H1 (cell line): ENCODE measurements at regions not wholly inside any gene's neighbourhood (a gene's known extent, or its start where the extent isn't known, plus 50 kb on each side); places are given as distances from the start of the nearest gene placed in this dataset.

Source experiments
- CTCF ChIA-PET: fragments of 300-600 bp; sonication (Branson Sonifier 250); formaldehyde crosslinking; loops from one replicate; lab custom pipeline; 2021; ENCODE audit not compliant: partially characterized antibody; lab: Charles Lee
- POLR2A ChIA-PET: fragments of 300-600 bp; sonication (Branson Sonifier 250); formaldehyde crosslinking; loops from one replicate; lab custom pipeline; 2021; ENCODE audit warnings: inconsistent platforms; ENCODE audit not compliant: partially characterized antibody; lab: Charles Lee
- DNase-seq, 2 experiments: peaks; one replicate each; pipeline versions ENCODE4 v3.0.0 to v3.0.0-alpha.2; 2010 to 2022; ENCODE audit warnings: low spot score in 2 of 2, low read depth in 1 of 2, mixed read lengths in 1 of 2
- FAIRE-seq: peaks from 2 replicates; lab custom pipeline; 2011; peaks lifted over from hg19 to GRCh38; lab: Jason Lieb, UNC
- H2AFZ ChIP-seq: 2 replicates; pipeline ENCODE4 v1.8.1; 2012; ENCODE audit warnings: low read length, inconsistent platforms
- H2AK5ac ChIP-seq: 2 replicates; pipeline ENCODE4 v1.6.1; 2013; ENCODE audit warnings: low read depth, low read length
- H2BK120ac ChIP-seq: replicated peaks from 2 replicates; pipeline ENCODE3; 2013; ENCODE audit warnings: low read depth, low read length, inconsistent platforms
- H2BK12ac ChIP-seq: 2 replicates; pipeline ENCODE4 v1.6.1; 2013; ENCODE audit warnings: low read depth, low read length
- H2BK15ac ChIP-seq: 2 replicates; pipeline ENCODE4 v1.6.1; 2013; ENCODE audit warnings: low read length
- H2BK20ac ChIP-seq: 2 replicates; pipeline ENCODE4 v1.6.1; 2013; ENCODE audit warnings: low read length
- H2BK5ac ChIP-seq: 2 replicates; pipeline ENCODE4 v1.6.1; 2013; ENCODE audit warnings: low read depth, low read length
- H3K14ac ChIP-seq: 2 replicates; pipeline ENCODE4 v1.6.1; 2013; ENCODE audit warnings: inconsistent platforms; ENCODE audit not compliant: insufficient read length
- H3K18ac ChIP-seq: 2 replicates; pipeline ENCODE4 v1.6.1; 2013; ENCODE audit warnings: low read length; ENCODE audit errors: extremely low read depth
- H3K23ac ChIP-seq: 2 replicates; pipeline ENCODE4 v1.6.1; 2013; ENCODE audit warnings: inconsistent platforms; ENCODE audit not compliant: insufficient read length
- H3K23me2 ChIP-seq: 2 replicates; pipeline ENCODE4 v1.6.1; 2013; ENCODE audit warnings: low read depth, low read length
- H3K27ac ChIP-seq: 2 replicates; pipeline ENCODE4 v1.6.1; 2011; ENCODE audit warnings: low read depth, low read length, inconsistent platforms
- H3K27me3 ChIP-seq, 4 experiments: replicated peaks in 1 of 4; 1 replicate in 1 of 4; 2 replicates in 3 of 4; pipeline versions ENCODE4 v1.6.1 to v1.8.1; 2011 to 2013; ENCODE audit warnings: low read length in 3 of 4, mild to moderate bottlenecking in 3 of 4, inconsistent platforms in 2 of 4, mixed read lengths in 2 of 4, moderate library complexity in 1 of 4; ENCODE audit not compliant: control insufficient read depth in 3 of 4, insufficient read depth in 3 of 4; ENCODE audit errors: extremely low read depth in 1 of 4
- H3K36me3 ChIP-seq, 4 experiments: 2 replicates each; pipeline versions ENCODE4 v1.6.1 to v1.8.1; 2011 to 2013; ENCODE audit warnings: mild to moderate bottlenecking in 4 of 4, low read length in 3 of 4, moderate library complexity in 2 of 4, control low read depth in 1 of 4, inconsistent platforms in 1 of 4; ENCODE audit not compliant: insufficient read depth in 4 of 4, control insufficient read depth in 2 of 4
- H3K4ac ChIP-seq: replicated peaks from 2 replicates; pipeline ENCODE3; 2013; ENCODE audit warnings: low read length, low read depth, mixed read lengths, inconsistent platforms; ENCODE audit not compliant: insufficient read length
- H3K4me1 ChIP-seq, 4 experiments: replicated peaks in 1 of 4; 1 replicate in 1 of 4; 2 replicates in 3 of 4; pipeline versions ENCODE4 v1.6.1 to v1.8.1; 2011 to 2013; ENCODE audit warnings: low read length in 3 of 4, inconsistent platforms in 2 of 4, mixed read lengths in 1 of 4; ENCODE audit not compliant: insufficient read depth in 4 of 4, control insufficient read depth in 3 of 4
- H3K4me2 ChIP-seq, 2 experiments: 2 replicates each; pipeline versions ENCODE4 v1.6.1 to v1.8.1; 2011 to 2013; ENCODE audit warnings: low read depth in 2 of 2, low read length in 2 of 2, control low read depth in 1 of 2, inconsistent platforms in 1 of 2, mild to moderate bottlenecking in 1 of 2; ENCODE audit not compliant: insufficient read depth in 1 of 2
- H3K4me3 ChIP-seq, 4 experiments: fragments of 200-600, 300-600 bp in 1 of 4; sonication (generic), shearing (Covaris generic), sonication (Bioruptor Twin) in 1 of 4; 2 replicates each; pipeline versions ENCODE4 v1.5.1 to v1.8.1; 2011 to 2016; ENCODE audit warnings: low read length in 4 of 4, low read depth in 3 of 4, control low read depth in 2 of 4, inconsistent platforms in 2 of 4, mild to moderate bottlenecking in 2 of 4, mixed read lengths in 1 of 4, moderate library complexity in 1 of 4; ENCODE audit not compliant: insufficient read depth in 2 of 4; ENCODE audit errors: extremely low read depth in 1 of 4
- H3K56ac ChIP-seq: replicated peaks from 2 replicates; pipeline ENCODE3; 2013; ENCODE audit warnings: low read depth, mild to moderate bottlenecking, mixed read lengths, low read length, inconsistent platforms; ENCODE audit not compliant: insufficient read length
- H3K79me1 ChIP-seq: 2 replicates; pipeline ENCODE4 v1.6.1; 2013; ENCODE audit warnings: low read depth, low read length, control low read depth
- H3K79me2 ChIP-seq, 2 experiments: 2 replicates each; pipeline versions ENCODE4 v1.6.1 to v1.8.1; 2012 to 2013; ENCODE audit warnings: low read length in 2 of 2, mild to moderate bottlenecking in 2 of 2, inconsistent platforms in 1 of 2; ENCODE audit not compliant: insufficient read depth in 2 of 2, control insufficient read depth in 1 of 2
- H3K9ac ChIP-seq, 4 experiments: replicated peaks in 1 of 4; 1 replicate in 1 of 4; 2 replicates in 3 of 4; pipeline versions ENCODE4 v1.6.1 to v1.8.1; 2011 to 2013; ENCODE audit warnings: low read depth in 3 of 4, low read length in 3 of 4, control low read depth in 2 of 4, mild to moderate bottlenecking in 2 of 4, moderate library complexity in 2 of 4, inconsistent platforms in 1 of 4; ENCODE audit errors: extremely low read depth in 1 of 4
- H3K9me3 ChIP-seq, 2 experiments: 2 replicates each; pipeline versions ENCODE4 v1.6.1 to v1.8.1; 2012 to 2013; ENCODE audit warnings: mild to moderate bottlenecking in 2 of 2, moderate library complexity in 2 of 2, control low read depth in 1 of 2, inconsistent platforms in 1 of 2, low read depth in 1 of 2, low read length in 1 of 2, mixed read lengths in 1 of 2; ENCODE audit not compliant: insufficient read depth in 2 of 2
- H4K20me1 ChIP-seq, 2 experiments: replicated peaks in 1 of 2; 2 replicates each; pipeline versions ENCODE3 to v1.8.1; 2011 to 2013; ENCODE audit warnings: inconsistent platforms in 2 of 2, low read length in 2 of 2, mild to moderate bottlenecking in 1 of 2; ENCODE audit not compliant: insufficient read depth in 2 of 2, control insufficient read depth in 1 of 2
- H4K5ac ChIP-seq: 2 replicates; pipeline ENCODE4 v1.6.1; 2013; ENCODE audit warnings: low read length, low read depth, mixed read lengths, inconsistent platforms; ENCODE audit not compliant: insufficient read length
- H4K8ac ChIP-seq: 2 replicates; pipeline ENCODE4 v1.8.0; 2013; ENCODE audit warnings: mild to moderate bottlenecking, moderate library complexity, low read length, inconsistent platforms; ENCODE audit not compliant: insufficient read depth; ENCODE audit errors: extremely low read depth
- H4K91ac ChIP-seq: replicated peaks from 2 replicates; pipeline ENCODE3; 2013; ENCODE audit warnings: low read length, mixed read lengths, inconsistent platforms; ENCODE audit not compliant: insufficient read length
- BACH1 ChIP-seq: IDR thresholded peaks from 2 replicates; pipeline ENCODE4 v1.6.1; 2012; ENCODE audit warnings: low read length, improper control_type of control experiment
- BCL11A ChIP-seq, 2 experiments: IDR thresholded peaks; one replicate each; pipeline ENCODE4 v1.6.1; 2011; ENCODE audit warnings: low read depth in 2 of 2, low read length in 2 of 2, mild to moderate bottlenecking in 2 of 2
- CBX5 ChIP-seq: fragments of 300-800, 300-1000 bp; sonication (generic); IDR thresholded peaks from 2 replicates; pipeline ENCODE4 v1.7.1; 2016; ENCODE audit warnings: antibody characterized with exemption, low read length, low read depth
- CBX8 ChIP-seq: fragments of 300-800, 300-1000 bp; sonication (generic); IDR thresholded peaks from 2 replicates; pipeline ENCODE4 v1.7.1; 2016; ENCODE audit warnings: low read depth, low read length, borderline replicate concordance
- MAFK ChIP-seq: IDR thresholded peaks from 2 replicates; pipeline ENCODE4 v1.6.1; 2012; ENCODE audit warnings: low read depth, mild to moderate bottlenecking, improper control_type of control experiment, low read length
- NANOG ChIP-seq: IDR thresholded peaks from 2 replicates; pipeline ENCODE4 v1.6.1; 2011; ENCODE audit warnings: low read length, low read depth, mild to moderate bottlenecking, inconsistent platforms; ENCODE audit not compliant: insufficient read depth, poor library complexity, severe bottlenecking
- POLR2AphosphoS5 ChIP-seq: IDR thresholded peaks from 2 replicates; pipeline ENCODE4 v1.6.1; 2011; ENCODE audit warnings: low read depth, low read length
- SIRT6 ChIP-seq: IDR thresholded peaks from one replicate; pipeline ENCODE4 v1.7.1; 2012; ENCODE audit warnings: low read length, inconsistent platforms
- SP1 ChIP-seq: IDR thresholded peaks from 2 replicates; pipeline ENCODE4 v1.6.1; 2011; ENCODE audit warnings: low read depth, low read length
- SRF ChIP-seq: IDR thresholded peaks from 2 replicates; pipeline ENCODE4 v1.6.1; 2011; ENCODE audit warnings: mild to moderate bottlenecking, low read depth, low read length, moderate library complexity
- TAF1 ChIP-seq: IDR thresholded peaks from 2 replicates; pipeline ENCODE4 v1.6.1; 2011; ENCODE audit warnings: mild to moderate bottlenecking, low read depth, low read length
- TAF7 ChIP-seq: optimal IDR thresholded peaks from 2 replicates; pipeline ENCODE3; 2011; ENCODE audit warnings: low read depth, mild to moderate bottlenecking, inconsistent platforms, low read length, moderate library complexity, borderline replicate concordance
- ZNF274 ChIP-seq: IDR thresholded peaks from 2 replicates; pipeline ENCODE4 v1.7.0; 2012; ENCODE audit warnings: low read length, borderline replicate concordance; ENCODE audit errors: extremely low read depth
- WGBS, 2 experiments: shearing (Covaris generic) in 1 of 2; methylation state at CpG; one replicate each; pipeline versions ENCODE4 v1.1.6 to v1.1.7; 2013 to 2015; ENCODE audit warnings: low lambda C conversion rate in 2 of 2, mixed read lengths in 2 of 2, inconsistent platforms in 1 of 2, low coverage in 1 of 2, missing lambda C conversion rate in 1 of 2; ENCODE audit not compliant: insufficient replicate concordance in 2 of 2, insufficient coverage in 1 of 2, insufficient read length in 1 of 2; ENCODE audit errors: extremely low coverage in 1 of 2, missing lambda C conversion rate in 1 of 2; 5-methylcytosine and 5-hydroxymethylcytosine counted together
- TF ChIP-seq, protein P1 (sequence below): IDR thresholded peaks from 2 replicates; pipeline ENCODE4 v1.6.1; 2011; ENCODE audit warnings: low read length, improper control_type of control experiment

DNA sequence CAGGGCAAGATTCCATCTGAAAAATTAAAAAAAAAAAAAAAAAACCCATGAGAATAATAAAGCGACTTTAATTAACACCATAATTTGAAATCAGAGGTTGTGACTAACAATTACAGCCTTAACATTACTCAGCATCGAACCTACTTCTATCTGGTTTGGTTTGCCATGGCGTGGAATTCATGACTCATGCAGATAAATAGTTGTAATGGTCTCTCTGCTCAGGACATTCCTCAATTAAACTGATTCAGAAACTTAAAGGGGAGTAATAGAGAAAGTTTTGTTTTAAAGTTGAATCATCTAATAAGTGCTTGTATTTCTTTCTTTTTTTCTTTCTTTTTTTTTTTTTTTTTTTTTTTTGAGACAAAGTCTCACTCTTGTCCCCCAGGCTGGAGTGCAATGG, 135.5 kb downstream of the SPATA31D1 start:
- H2AFZ ChIP-seq = no peak overlapping the region
- no peaks in the 10 kb centered on the region for H3K23me2 ChIP-seq
- no peak overlapping the region for H3K4me3 ChIP-seq
- no peak overlapping the region for H2BK15ac ChIP-seq
- H2AK5ac ChIP-seq = no peak overlapping the region
- DNase-seq (no peak), FAIRE-seq (no peak)
- no peak overlapping the region for H3K23ac ChIP-seq
- H2BK120ac ChIP-seq = no peak overlapping the region
- no peak overlapping the region for H3K9ac ChIP-seq
- no peaks in the 10 kb centered on the region for H3K79me1 ChIP-seq
- no peak overlapping the region for H2BK20ac ChIP-seq
- WGBS, 2 experiments = 90% methylated on average over 3 of the region's 3 CpGs; no CpG with 5 or more reads in 1 of the 2 experiments
- TF ChIP-seq TAF7 (no peak), BCL11A (IDR thresholded peaks at IDR 0.05; ENCODE audit: low read depth in 2 of 2, low read length in 2 of 2) (no peak), BACH1 (no peak), SP1 (no peak), CBX8 (no peak), SRF (no peak), ZNF274 (no peak), NANOG (no peak), POLR2AphosphoS5 (no peak), SIRT6 (no peak), MAFK (no peak), CBX5 (no peak), TAF1 (no peak)
- TF ChIP-seq, protein P1, sequence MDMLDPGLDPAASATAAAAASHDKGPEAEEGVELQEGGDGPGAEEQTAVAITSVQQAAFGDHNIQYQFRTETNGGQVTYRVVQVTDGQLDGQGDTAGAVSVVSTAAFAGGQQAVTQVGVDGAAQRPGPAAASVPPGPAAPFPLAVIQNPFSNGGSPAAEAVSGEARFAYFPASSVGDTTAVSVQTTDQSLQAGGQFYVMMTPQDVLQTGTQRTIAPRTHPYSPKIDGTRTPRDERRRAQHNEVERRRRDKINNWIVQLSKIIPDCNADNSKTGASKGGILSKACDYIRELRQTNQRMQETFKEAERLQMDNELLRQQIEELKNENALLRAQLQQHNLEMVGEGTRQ = no peak
- TF ChIP-seq, all 59 proteins: peak for 0
- no peak overlapping the region for H4K91ac ChIP-seq
- no peaks in the 10 kb centered on the region for H3K4me1 ChIP-seq
- no peak overlapping the region for H3K4ac ChIP-seq
- ChIA-PET POLR2A (no interaction called here), CTCF (no interaction called here)
- no peak overlapping the region for H3K18ac ChIP-seq
- no peaks in the 10 kb centered on the region for H3K36me3 ChIP-seq
- no peak overlapping the region for H3K27ac ChIP-seq
- H3K27me3 ChIP-seq = no peaks in the 10 kb centered on the region
- no peaks in the 10 kb centered on the region for H4K20me1 ChIP-seq
- H3K56ac ChIP-seq = no peak overlapping the region
- no peak overlapping the region for H3K14ac ChIP-seq
- H4K5ac ChIP-seq = no peak overlapping the region
- no peaks in the 10 kb centered on the region for H3K9me3 ChIP-seq
- H3K79me2 ChIP-seq = no peaks in the 10 kb centered on the region
- H2BK5ac ChIP-seq = no peak overlapping the region
- no peak overlapping the region for H4K8ac ChIP-seq
- H2BK12ac ChIP-seq = no peak overlapping the region
- no peak overlapping the region for H3K4me2 ChIP-seq
